GM03348 (cell line): ENCODE measurements at regions not wholly inside any gene's neighbourhood (a gene's known extent, or its start where the extent isn't known, plus 50 kb on each side); places are given as distances from the start of the nearest gene placed in this dataset.

Experiments
- DNase-seq: peaks from one replicate; pipeline ENCODE4 v3.0.0; 2012; ENCODE audit warnings: low spot score

GRCh38 chr1:187079330-187079729 lies 250.6 kb downstream of the PLA2G4A start:
- DNase-seq, result no peak

GRCh38 chr1:187091666-187092065 lies 262.9 kb downstream of the PLA2G4A start:
- no peak for DNase-seq

GRCh38 chr1:187092104-187092503 lies 263.4 kb downstream of the PLA2G4A start:
- DNase-seq, result no peak

GRCh38 chr1:187096689-187097088 lies 267.9 kb downstream of the PLA2G4A start:
- no peak for DNase-seq

GRCh38 chr1:187110351-187110750 lies 281.6 kb downstream of the PLA2G4A start:
- DNase-seq, result no peak

- DNase-seq, result no peak
Observed at GRCh38 chr1:187114792-187115191, 286.0 kb downstream of the PLA2G4A start.

GRCh38 chr1:187121661-187122060 lies 292.9 kb downstream of the PLA2G4A start:
- DNase-seq, result no peak

GRCh38 chr1:187122566-187122965 lies 293.8 kb downstream of the PLA2G4A start:
- DNase-seq, result no peak

- no peak for DNase-seq
Observed at GRCh38 chr1:187129132-187129531, 300.4 kb downstream of the PLA2G4A start.

- no peak for DNase-seq
Observed at GRCh38 chr1:187143783-187144182, 315.0 kb downstream of the PLA2G4A start.

- DNase-seq, result no peak
Observed at GRCh38 chr1:187146388-187146787, 317.6 kb downstream of the PLA2G4A start.

- DNase-seq, result no peak
Observed at GRCh38 chr1:187151555-187151954, 322.8 kb downstream of the PLA2G4A start.

- no peak for DNase-seq
Observed at GRCh38 chr1:187153047-187153446, 324.3 kb downstream of the PLA2G4A start.

GRCh38 chr1:187157115-187157514 lies 328.4 kb downstream of the PLA2G4A start:
- DNase-seq, result no peak

- no peak for DNase-seq
Observed at GRCh38 chr1:187157552-187157951, 328.8 kb downstream of the PLA2G4A start.

- DNase-seq, result no peak
Observed at GRCh38 chr1:187167555-187167954, 338.8 kb downstream of the PLA2G4A start.

GRCh38 chr1:187168297-187168696 lies 339.5 kb downstream of the PLA2G4A start:
- DNase-seq, result no peak

GRCh38 chr1:187185389-187185788 lies 356.6 kb downstream of the PLA2G4A start:
- DNase-seq, result no peak

GRCh38 chr1:187197685-187198084 lies 368.9 kb downstream of the PLA2G4A start:
- no peak for DNase-seq

- DNase-seq, result no peak
Observed at GRCh38 chr1:187203257-187203656, 374.5 kb downstream of the PLA2G4A start.

- DNase-seq, result no peak
Observed at GRCh38 chr1:187212377-187212776, 383.6 kb downstream of the PLA2G4A start.

GRCh38 chr1:187226396-187226795 lies 397.6 kb downstream of the PLA2G4A start:
- DNase-seq, result no peak

- no peak for DNase-seq
Observed at GRCh38 chr1:187228790-187229189, 400.0 kb downstream of the PLA2G4A start.

- no peak for DNase-seq
Observed at GRCh38 chr1:187229496-187229895, 400.7 kb downstream of the PLA2G4A start.

GRCh38 chr1:187234706-187235105 lies 406.0 kb downstream of the PLA2G4A start:
- no peak for DNase-seq
